GM13976 (cell line): ENCODE measurements at regions not wholly inside any gene's neighbourhood (a gene's known extent, or its start where the extent isn't known, plus 50 kb on each side); places are given as distances from the start of the nearest gene placed in this dataset.

ENCODE experiments used
- DNase-seq: peaks from one replicate; pipeline ENCODE4 v3.0.0; 2012; ENCODE audit warnings: low spot score
- in situ Hi-C: fragments of 300-500 bp; cut with MboI; formaldehyde crosslinking; loops from one replicate; pipeline ENCODE4 v1.12.0; 2022; ENCODE audit warnings: low sequenced_read_pairs, mixed read lengths, inconsistent platforms; ENCODE audit not compliant: unreplicated experiment
- TF ChIP-seq, protein P1 (sequence below): IDR thresholded peaks from 2 replicates; pipeline ENCODE4 v1.5.1; 2012; ENCODE audit warnings: borderline replicate concordance, mild to moderate bottlenecking; ENCODE audit not compliant: insufficient read depth; ENCODE audit errors: extremely low read depth, missing control alignments, control extremely low read depth

DNA sequence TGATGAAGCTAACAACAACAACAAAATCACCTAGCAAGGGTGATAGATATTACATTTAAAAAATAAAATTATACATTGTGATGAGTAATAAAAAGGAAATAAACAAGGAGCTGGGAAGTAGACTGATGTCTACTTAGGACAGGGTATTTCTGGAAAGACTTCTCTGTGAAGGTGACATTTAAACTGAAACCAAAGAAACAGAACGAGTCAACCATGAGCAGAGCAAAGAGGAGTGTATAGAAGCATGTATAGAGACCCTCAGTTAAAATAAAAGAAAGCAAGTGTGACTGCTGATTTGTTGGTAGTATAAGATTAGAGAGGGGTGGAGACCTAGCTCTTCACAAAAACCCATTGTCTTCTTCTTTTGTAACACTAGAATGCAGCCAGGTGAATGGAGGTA is 53.0 kb upstream of the TDRD3 start:
- DNase-seq = no peak
- TF ChIP-seq, protein P1, sequence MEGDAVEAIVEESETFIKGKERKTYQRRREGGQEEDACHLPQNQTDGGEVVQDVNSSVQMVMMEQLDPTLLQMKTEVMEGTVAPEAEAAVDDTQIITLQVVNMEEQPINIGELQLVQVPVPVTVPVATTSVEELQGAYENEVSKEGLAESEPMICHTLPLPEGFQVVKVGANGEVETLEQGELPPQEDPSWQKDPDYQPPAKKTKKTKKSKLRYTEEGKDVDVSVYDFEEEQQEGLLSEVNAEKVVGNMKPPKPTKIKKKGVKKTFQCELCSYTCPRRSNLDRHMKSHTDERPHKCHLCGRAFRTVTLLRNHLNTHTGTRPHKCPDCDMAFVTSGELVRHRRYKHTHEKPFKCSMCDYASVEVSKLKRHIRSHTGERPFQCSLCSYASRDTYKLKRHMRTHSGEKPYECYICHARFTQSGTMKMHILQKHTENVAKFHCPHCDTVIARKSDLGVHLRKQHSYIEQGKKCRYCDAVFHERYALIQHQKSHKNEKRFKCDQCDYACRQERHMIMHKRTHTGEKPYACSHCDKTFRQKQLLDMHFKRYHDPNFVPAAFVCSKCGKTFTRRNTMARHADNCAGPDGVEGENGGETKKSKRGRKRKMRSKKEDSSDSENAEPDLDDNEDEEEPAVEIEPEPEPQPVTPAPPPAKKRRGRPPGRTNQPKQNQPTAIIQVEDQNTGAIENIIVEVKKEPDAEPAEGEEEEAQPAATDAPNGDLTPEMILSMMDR = no peak
- in situ Hi-C loops = loop anchor here (25.0 kb wide), 1 partner anchor 957 kb away; no protein-coding TSS in a partner anchor

DNA sequence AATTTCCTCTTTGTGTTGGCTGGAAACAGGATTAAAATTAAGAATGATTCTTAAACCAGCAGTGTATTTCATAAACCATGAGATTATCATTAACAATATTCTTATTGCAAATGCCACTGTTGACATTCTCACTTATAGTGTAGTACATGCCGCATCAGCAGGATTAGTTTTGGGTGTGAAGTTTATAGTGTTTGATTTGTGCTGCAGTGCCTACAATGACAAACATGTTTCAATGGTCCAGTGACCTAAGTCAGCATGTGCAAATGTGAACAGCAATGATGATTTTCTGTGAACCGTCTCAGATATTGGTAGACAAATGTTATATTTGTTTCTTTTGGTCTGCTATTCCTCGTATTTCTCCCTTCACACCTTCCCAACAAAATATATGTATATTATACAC is 49.8 kb upstream of the TDRD3 start:
- TF ChIP-seq, protein P1 = no peak
- in situ Hi-C loops = loop anchor here (25.0 kb wide), 1 partner anchor 960 kb away; no protein-coding TSS in a partner anchor
- no peak for DNase-seq
